Body of pancreas (tissue), 4 donors: ENCODE measurements at regions not wholly inside any gene's neighbourhood (a gene's known extent, or its start where the extent isn't known, plus 50 kb on each side); places are given as distances from the start of the nearest gene placed in this dataset.

ENCODE experiments used
- CTCF ChIP-seq, 7 experiments: fragments of 450-650 bp in 4 of 7; fragments of 200-600 bp in 3 of 7; sonication (generic) in 3 of 7; IDR thresholded peaks; one replicate each; pipeline ENCODE4 v1.5.1; 2016 to 2019; ENCODE audit warnings: antibody characterized with exemption in 7 of 7
- POLR2A ChIP-seq, 3 donors: fragments of 450-650 bp; IDR thresholded peaks; one replicate each; pipeline ENCODE4 v1.6.1; 2016; ENCODE audit warnings: antibody characterized with exemption in 3 of 3, mild to moderate bottlenecking in 2 of 3

GRCh38 chr12:25818596-25819390 is 139.7 kb upstream of the RASSF8 start:
- TF ChIP-seq CTCF (IDR thresholded peaks at IDR 0.05) (no peak), POLR2A (IDR thresholded peaks at IDR 0.05) (no peak)
